ENCODE measurements at regions not wholly inside any gene's neighbourhood (a gene's known extent, or its start where the extent isn't known, plus 50 kb on each side); places are given as distances from the start of the nearest gene placed in this dataset.

DNA sequence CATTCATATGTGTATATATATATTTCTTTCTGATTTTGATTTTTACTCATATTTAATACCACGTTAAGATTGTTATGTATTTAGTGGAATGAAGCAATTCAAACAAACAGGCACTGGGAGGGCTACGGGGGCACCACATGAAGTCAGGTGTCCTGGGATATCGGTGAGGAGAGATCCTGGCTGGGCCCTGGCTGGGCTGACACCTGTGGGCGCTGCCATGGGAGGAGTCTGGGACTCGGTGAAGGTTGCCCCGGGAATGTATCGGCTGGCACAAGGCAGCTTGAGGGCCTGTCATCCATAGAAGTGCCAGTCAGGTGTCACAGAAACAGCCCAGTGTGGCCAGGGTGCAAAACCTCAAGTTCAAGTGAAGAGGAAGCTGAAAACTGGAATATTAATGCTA is 766.9 kb upstream of the ARPP21 start:
- TF ChIP-seq SPI1 (IDR thresholded peaks at IDR 0.05; ENCODE audit: low read depth, low read length) (no peak), POLR2AphosphoS5 (IDR thresholded peaks at IDR 0.05; ENCODE audit: low read depth, low read length) (no peak)
